GM21786 (cell line): ENCODE measurements at regions not wholly inside any gene's neighbourhood (a gene's known extent, or its start where the extent isn't known, plus 50 kb on each side); places are given as distances from the start of the nearest gene placed in this dataset.

Experiments
- ATAC-seq: cut with Tn5 transposase; IDR thresholded peaks from one replicate; pipeline ENCODE4 v1.9.1; 2021; ENCODE audit not compliant: unreplicated experiment

DNA sequence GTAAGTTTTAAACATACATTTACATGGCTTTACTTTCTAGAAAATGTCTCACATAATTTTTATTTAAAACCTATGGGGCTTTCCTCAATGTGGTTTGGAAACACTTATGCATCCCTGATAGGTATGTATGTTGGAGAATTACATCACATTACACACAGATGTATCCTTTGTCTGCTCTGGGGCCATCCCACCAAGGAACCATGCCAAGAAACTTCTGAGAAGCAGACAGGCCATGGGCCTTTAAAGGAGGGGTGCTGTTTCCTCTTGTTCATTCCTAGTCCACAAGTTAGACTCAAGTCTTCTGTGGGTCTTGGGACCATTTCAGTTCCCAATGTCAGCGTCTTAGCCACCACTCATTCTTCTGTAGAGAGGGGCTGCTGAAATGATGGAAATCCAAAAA, 162.0 kb upstream of the SETBP1 start:
- no peak for ATAC-seq

GRCh38 chr18:44520981-44521667, 159.6 kb upstream of the SETBP1 start:
- ATAC-seq = no peak

- ATAC-seq = no peak
Measured at GRCh38 chr18:44521668-44522022, 159.0 kb upstream of the SETBP1 start.

DNA sequence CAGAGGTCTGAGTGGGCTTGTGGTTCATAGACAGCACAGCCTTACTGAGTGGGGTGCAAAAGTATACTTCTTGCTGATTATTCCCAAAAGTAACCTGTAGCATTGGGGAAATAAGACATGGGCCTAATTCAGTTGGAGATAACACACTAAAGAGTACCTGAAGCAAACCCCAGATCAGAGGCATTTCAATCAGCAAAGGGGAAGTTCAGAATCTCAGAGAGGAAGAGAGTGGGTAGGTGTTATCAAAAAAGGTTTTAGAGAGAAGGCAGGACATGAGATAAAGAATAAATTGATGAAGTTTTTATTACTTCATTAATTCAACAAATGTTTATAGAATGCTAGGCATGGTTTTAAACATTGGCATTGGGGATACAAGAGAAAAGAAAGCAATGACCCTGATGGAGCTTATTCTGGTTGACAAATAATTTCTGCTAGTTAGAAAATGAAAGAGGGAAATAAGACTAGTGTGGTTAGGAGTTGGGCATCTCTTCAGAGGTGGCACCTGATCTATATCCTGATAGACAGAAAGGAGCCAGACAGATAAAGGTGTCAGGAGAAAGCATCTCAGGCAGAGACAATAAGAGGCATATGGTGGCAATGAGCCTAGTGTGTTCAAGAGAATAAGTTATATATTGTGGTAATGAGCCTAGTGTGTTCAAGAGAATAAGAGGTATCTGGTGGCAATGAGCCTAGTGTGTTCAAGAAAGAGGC, 153.8 kb upstream of the SETBP1 start:
- no peak for ATAC-seq

DNA sequence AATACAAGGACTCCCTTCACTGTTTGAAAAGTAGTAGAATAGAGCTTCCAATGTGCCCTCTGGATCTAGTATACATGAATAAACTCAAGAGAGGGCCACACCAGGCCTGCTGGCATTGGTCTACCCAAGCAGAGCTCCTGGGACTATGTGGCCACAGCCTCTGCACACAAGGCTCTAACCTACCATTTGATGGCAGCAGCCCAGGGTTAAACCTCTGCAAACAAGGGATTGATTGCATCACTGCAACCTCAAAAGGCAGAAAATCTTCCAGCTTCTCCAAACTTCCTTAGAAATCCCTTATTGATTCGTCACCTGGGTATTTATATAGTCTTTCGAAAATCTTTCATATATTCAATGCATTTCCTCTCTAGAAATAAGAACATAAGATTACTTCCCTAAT, 147.6 kb upstream of the SETBP1 start:
- no peak for ATAC-seq

- ATAC-seq = no peak
Measured at GRCh38 chr18:44536046-44536445, 144.6 kb upstream of the SETBP1 start.

- no peak for ATAC-seq
Measured at GRCh38 chr18:44536619-44537018, 144.1 kb upstream of the SETBP1 start.

GRCh38 chr18:44537526-44537925, 143.2 kb upstream of the SETBP1 start:
- no peak for ATAC-seq

GRCh38 chr18:44539926-44540325, 140.8 kb upstream of the SETBP1 start:
- ATAC-seq = no peak

GRCh38 chr18:44541159-44541558, 139.5 kb upstream of the SETBP1 start:
- no peak for ATAC-seq

- no peak for ATAC-seq
Measured at GRCh38 chr18:44541781-44542180, 138.9 kb upstream of the SETBP1 start.

DNA sequence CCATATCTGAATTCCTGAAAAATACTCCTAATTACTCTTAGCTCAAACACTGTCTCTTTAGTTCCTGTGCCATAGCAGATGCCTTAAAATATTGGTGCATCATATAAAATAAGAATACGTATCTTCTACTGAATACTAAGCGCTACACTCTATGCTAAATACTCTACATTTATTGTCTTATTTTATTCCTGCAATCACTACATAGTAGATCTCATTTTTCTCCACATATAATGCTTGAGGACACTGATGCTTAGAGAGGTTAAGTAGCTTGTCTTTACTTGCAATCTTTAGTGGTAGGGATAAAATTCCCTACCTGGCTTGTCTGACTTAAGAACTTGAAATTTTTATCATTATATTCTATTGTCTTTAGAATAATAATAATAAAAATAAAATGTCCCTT, 137.3 kb upstream of the SETBP1 start:
- ATAC-seq = no peak

DNA sequence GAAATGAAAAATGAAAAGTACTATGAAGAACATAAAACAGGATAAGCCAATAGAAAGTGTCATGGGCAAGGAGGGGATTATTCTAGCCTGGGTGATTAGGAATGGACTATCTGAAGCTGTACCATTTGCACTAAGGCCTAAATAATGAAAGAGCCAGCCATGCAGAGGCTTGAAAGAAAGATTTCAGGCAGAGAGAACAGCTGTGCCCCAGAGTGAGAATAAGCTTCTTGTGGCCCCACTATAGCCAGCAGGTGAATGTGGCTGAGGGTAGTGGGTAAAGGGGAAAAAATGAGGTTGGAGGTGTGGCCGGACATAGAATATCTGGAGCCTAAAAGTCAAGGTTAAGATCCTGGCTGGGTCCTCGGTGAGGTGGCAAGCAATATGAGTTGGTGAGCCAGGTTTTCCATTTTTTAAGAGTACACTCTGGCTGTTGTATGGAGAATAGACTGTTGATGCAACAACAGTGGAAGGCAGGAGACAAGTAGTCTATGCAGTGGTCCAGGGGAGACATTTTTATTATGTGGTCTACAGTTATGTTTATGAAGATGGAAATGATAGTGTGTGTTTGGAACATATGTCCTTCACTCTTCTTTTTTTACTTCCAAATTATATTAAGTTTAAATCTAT, 135.2 kb upstream of the SETBP1 start:
- no peak for ATAC-seq

DNA sequence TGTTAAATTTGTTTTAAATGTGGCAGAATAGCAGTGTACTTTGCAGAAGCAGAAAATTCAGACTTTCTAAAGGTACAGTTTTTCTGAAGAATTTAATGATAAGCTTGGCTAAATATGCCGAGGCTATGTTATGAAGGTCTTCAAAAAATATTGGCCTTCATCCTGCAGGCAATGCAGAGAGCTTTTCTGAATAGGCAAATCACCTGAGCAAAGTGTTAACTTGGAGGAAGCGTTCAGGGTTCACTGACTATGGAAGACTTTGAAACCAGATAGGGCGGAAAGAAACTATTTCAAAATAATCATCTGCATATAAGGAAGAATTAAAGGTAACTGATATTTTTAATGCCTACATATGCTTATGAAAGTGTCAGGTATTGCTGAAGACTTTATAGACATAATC, 133.7 kb upstream of the SETBP1 start:
- ATAC-seq = no peak

DNA sequence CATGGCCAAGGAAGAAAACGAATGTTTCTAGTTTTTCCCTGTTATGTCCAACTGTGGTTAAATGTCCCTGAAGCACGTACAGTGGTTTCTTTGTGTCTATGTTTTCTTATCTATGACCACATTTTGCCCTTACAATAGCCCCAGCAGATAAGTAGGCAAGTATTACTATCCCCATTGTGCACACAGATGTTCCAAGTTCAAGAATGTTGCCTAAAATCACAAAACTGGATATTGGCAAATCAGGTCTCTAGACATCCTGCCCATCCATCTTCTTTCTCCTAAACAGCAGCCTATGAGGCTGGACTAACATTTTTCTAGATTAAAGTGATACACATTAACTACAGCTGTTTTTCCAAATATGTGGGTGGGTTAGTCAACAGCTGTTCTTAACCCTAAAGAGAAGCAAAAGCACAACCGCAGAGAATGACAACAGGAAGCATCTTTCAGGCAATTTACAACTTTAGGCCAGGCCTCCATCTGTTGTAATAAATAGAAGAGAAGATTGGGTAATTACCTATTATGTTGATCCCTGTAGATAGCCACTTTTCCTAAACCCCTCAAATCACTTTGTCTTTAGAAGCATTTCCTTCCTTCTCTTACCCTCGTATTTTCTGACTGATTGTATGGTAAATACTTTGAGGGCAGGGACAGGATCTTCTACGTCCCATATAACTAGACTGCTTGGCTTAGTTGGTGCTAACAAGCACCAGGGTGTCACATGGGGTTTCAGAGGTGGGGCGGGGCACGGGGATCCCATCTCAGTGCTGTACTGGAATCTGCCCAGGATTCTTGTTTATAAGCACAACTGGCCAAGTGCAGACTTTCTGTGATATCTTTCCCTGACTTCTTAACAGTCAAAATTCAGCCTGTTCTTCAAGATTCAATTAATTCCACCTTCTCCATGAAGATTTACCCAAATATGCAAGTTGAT, 132.1 kb upstream of the SETBP1 start:
- no peak for ATAC-seq

GRCh38 chr18:44552706-44553105, 128.0 kb upstream of the SETBP1 start:
- no peak for ATAC-seq

GRCh38 chr18:44556296-44556695, 124.4 kb upstream of the SETBP1 start:
- ATAC-seq = peak; percentile 71

GRCh38 chr18:44557616-44558151, 123.0 kb upstream of the SETBP1 start:
- ATAC-seq = no peak

DNA sequence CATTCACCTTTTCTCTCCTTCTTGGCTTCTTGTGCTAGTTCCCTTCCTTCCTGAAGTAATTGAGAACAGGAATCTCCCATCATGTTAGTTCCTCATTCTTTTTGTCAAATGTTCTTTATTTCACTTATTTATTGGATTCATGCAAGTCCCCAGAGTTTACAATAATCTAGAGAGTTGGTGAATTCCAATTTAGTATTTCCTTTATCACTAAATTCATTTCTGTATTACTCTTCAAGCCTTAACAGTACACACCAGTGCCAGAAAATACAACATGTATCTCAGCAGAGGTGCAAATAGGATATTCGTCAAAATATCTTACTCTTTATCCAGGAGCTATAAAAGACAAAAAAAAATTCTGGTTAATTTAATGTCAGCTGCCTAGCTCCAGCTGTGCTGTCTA, 121.9 kb upstream of the SETBP1 start:
- ATAC-seq = no peak

DNA sequence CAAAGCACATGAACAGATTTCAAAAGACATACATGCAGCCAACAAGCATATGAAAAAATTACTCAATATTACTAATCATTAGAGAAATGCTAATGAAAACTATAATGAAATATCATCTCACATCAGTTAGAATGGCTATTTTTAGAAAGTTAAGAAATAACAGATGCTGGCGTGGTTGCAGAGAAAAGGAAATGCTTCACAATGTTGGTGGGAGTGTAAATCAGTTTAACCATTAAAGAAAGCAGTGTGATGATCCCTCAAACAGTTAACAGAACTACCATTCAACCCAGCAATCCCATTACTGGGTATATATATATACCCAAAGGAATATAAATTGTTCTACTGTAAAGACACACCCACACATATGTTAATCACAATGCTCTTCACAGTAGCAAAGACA, 117.7 kb upstream of the SETBP1 start:
- no peak for ATAC-seq

DNA sequence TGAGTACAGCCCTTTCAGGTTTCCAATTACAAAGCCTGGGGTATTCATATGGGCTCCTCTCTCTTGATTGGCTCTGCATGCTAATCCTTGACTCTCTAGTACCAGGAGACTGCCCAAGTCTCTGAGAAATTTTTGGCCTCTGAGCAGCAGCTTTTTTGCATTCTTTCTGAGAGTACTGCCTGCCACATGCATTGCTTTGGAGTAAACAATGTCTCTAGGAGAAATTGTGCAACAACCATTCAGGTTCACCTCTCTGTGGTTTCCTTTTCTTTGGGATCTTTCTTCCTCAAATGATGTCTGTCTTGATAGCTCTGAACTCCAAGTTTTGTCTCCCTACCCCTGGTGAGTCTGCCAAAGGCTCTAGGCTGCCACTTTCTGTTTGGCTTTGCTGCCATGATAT, 115.8 kb upstream of the SETBP1 start:
- no peak for ATAC-seq
